MM.1S (cell line): ENCODE measurements at regions not wholly inside any gene's neighbourhood (a gene's known extent, or its start where the extent isn't known, plus 50 kb on each side); places are given as distances from the start of the nearest gene placed in this dataset.

Experiments used
- DNase-seq: peaks from one replicate; pipeline ENCODE4 v3.0.0-alpha.2; 2015
- H2AFZ ChIP-seq: fragments of 300-600 bp; sonication (generic); 2 replicates; pipeline ENCODE4 v1.6.0; 2016; ENCODE audit warnings: antibody characterized with exemption, low read length
- H3F3A ChIP-seq: fragments of 300-600 bp; sonication (generic); 2 replicates; pipeline ENCODE4 v1.6.1; 2016; ENCODE audit warnings: mild to moderate bottlenecking, antibody characterized with exemption, low read length, moderate library complexity, mixed read lengths; ENCODE audit not compliant: insufficient read depth
- H3K27ac ChIP-seq: fragments of 300-600 bp; sonication (generic); 2 replicates; pipeline ENCODE4 v1.5.1; 2016; ENCODE audit warnings: mild to moderate bottlenecking, low read length
- H3K27me3 ChIP-seq: fragments of 300-600 bp; sonication (generic); replicated peaks from 2 replicates; pipeline ENCODE4 v1.6.0; 2016; ENCODE audit warnings: low read length; ENCODE audit not compliant: insufficient read depth
- H3K36me3 ChIP-seq: fragments of 300-600 bp; sonication (generic); replicated peaks from 2 replicates; pipeline ENCODE4 v1.6.1; 2016; ENCODE audit warnings: mild to moderate bottlenecking, low read length, mixed read lengths; ENCODE audit not compliant: insufficient read depth
- H3K4me1 ChIP-seq: fragments of 300-600 bp; sonication (generic); 2 replicates; pipeline ENCODE4 v1.6.1; 2016; ENCODE audit warnings: low read length, mixed read lengths
- H3K4me2 ChIP-seq: fragments of 300-600 bp; sonication (generic); 2 replicates; pipeline ENCODE4 v1.6.0; 2016; ENCODE audit warnings: low read depth, low read length
- H3K4me3 ChIP-seq: fragments of 300-600 bp; sonication (generic); 2 replicates; pipeline ENCODE4 v1.5.1; 2016; ENCODE audit warnings: low read length, mixed read lengths
- H3K79me2 ChIP-seq: fragments of 300-600 bp; sonication (generic); 2 replicates; pipeline ENCODE4 v1.6.1; 2016; ENCODE audit warnings: mixed run types, low read length, mixed read lengths
- H3K9ac ChIP-seq: fragments of 300-600 bp; sonication (generic); 2 replicates; pipeline ENCODE4 v1.6.1; 2016; ENCODE audit warnings: low read length, mixed read lengths
- H3K9me2 ChIP-seq: fragments of 300-600 bp; sonication (generic); replicated peaks from 2 replicates; pipeline ENCODE4 v1.6.1; 2016; ENCODE audit warnings: mild to moderate bottlenecking, low read length, mixed read lengths; ENCODE audit not compliant: insufficient read depth
- H3K9me3 ChIP-seq: fragments of 300-600 bp; sonication (generic); replicated peaks from 2 replicates; pipeline ENCODE4 v1.6.1; 2016; ENCODE audit warnings: mild to moderate bottlenecking, low read length, mixed read lengths; ENCODE audit not compliant: insufficient read depth
- H4K20me1 ChIP-seq: fragments of 300-600 bp; sonication (generic); 2 replicates; pipeline ENCODE4 v1.6.1; 2016; ENCODE audit warnings: mild to moderate bottlenecking, low read length, moderate library complexity, mixed read lengths; ENCODE audit not compliant: insufficient read depth
- EZH2 ChIP-seq: fragments of 300-600 bp; sonication (generic); optimal IDR thresholded peaks from 2 replicates; pipeline ENCODE3; 2017; ENCODE audit warnings: low read depth, mild to moderate bottlenecking, antibody characterized with exemption, low read length, mixed read lengths
- EZH2phosphoT487 ChIP-seq: fragments of 300-600 bp; sonication (generic); IDR thresholded peaks from 2 replicates; pipeline ENCODE4 v1.6.1; 2018; ENCODE audit warnings: antibody characterized with exemption, low read length
- TF ChIP-seq, protein P1 (sequence below): fragments of 300-600 bp; sonication (generic); IDR thresholded peaks from 2 replicates; pipeline ENCODE4 v1.5.1; 2016; ENCODE audit warnings: antibody characterized with exemption, low read length, mixed read lengths

DNA sequence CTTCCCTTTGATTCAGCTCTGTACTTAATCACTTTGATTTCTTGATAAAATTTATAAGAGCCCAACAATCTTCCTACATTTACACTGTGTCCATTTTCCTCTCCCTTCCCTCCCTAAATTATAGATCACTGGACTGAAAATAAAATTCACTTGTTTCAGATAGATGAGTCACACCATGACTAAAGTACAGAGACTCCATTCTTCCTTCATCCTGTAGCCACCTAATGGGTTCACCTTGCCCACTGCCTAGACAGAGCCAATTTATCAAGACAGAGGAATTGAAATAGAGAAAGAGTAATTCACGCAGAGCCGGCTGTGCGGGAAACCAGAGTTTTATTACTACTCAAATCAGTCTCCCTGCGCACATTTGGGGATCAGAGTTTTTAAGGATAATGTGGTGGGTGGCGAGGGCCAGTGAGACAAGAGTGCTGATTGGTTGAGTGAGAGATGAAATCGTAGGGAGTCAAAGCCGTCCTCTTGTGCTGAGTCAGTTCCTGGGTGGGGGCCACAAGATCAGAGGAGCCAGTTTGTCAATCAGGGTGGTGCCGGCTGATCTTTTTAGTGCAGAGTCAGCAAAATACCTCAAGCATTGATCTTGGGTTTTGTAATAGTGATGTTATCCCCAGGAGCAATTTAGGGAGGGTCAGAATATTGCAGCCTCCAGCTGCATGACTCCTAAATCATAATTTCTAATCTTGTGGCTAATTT, 71.3 kb upstream of the MED14 start:
- Histone ChIP-seq H3K27me3 (no peaks in the 10 kb centered on the region), H3K36me3 (no peaks in the 10 kb centered on the region), H3K9me3 (no peaks in the 10 kb centered on the region), H2AFZ (no peak overlapping the region), H3F3A (no peaks in the 10 kb centered on the region), H3K79me2 (no peaks in the 10 kb centered on the region), H3K4me3 (no peak overlapping the region), H3K4me2 (no peak overlapping the region), H3K27ac (no peak overlapping the region), H3K4me1 (no peaks in the 10 kb centered on the region), H3K9ac (no peak overlapping the region), H4K20me1 (no peaks in the 10 kb centered on the region), H3K9me2 (no peaks in the 10 kb centered on the region)
- no peak for DNase-seq
- TF ChIP-seq, protein P1, sequence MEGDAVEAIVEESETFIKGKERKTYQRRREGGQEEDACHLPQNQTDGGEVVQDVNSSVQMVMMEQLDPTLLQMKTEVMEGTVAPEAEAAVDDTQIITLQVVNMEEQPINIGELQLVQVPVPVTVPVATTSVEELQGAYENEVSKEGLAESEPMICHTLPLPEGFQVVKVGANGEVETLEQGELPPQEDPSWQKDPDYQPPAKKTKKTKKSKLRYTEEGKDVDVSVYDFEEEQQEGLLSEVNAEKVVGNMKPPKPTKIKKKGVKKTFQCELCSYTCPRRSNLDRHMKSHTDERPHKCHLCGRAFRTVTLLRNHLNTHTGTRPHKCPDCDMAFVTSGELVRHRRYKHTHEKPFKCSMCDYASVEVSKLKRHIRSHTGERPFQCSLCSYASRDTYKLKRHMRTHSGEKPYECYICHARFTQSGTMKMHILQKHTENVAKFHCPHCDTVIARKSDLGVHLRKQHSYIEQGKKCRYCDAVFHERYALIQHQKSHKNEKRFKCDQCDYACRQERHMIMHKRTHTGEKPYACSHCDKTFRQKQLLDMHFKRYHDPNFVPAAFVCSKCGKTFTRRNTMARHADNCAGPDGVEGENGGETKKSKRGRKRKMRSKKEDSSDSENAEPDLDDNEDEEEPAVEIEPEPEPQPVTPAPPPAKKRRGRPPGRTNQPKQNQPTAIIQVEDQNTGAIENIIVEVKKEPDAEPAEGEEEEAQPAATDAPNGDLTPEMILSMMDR: no peak
- TF ChIP-seq EZH2phosphoT487 (no peak), EZH2 (no peak)

- Histone ChIP-seq H3K4me2 (no peak overlapping the region), H3K27ac (no peak overlapping the region), H2AFZ (no peak overlapping the region), H3K9me2 (no peaks in the 10 kb centered on the region), H3K27me3 (no peaks in the 10 kb centered on the region), H3F3A (no peaks in the 10 kb centered on the region), H3K9ac (no peak overlapping the region), H4K20me1 (no peaks in the 10 kb centered on the region), H3K4me1 (no peaks in the 10 kb centered on the region), H3K79me2 (no peaks in the 10 kb centered on the region), H3K9me3 (no peaks in the 10 kb centered on the region), H3K4me3 (no peak overlapping the region), H3K36me3 (no peaks in the 10 kb centered on the region)
- no peak for DNase-seq
- TF ChIP-seq, protein P1: no peak
- no peak for TF ChIP-seq EZH2phosphoT487
Measured at GRCh38 chrX:40807384-40807783, 72.0 kb upstream of the MED14 start.

- H3K4me2 ChIP-seq: no peak overlapping the region
- no peaks in the 10 kb centered on the region for H3K27me3 ChIP-seq
- no peaks in the 10 kb centered on the region for H3F3A ChIP-seq
- H2AFZ ChIP-seq: no peak overlapping the region
- no peaks in the 10 kb centered on the region for H3K79me2 ChIP-seq
- no peaks in the 10 kb centered on the region for H3K36me3 ChIP-seq
- H3K27ac ChIP-seq: no peak overlapping the region
- no peak overlapping the region for H3K9ac ChIP-seq
- TF ChIP-seq, protein P1: no peak
- TF ChIP-seq EZH2phosphoT487 (no peak), EZH2 (no peak)
- H3K9me2 ChIP-seq: no peaks in the 10 kb centered on the region
- H3K4me3 ChIP-seq: no peak overlapping the region
- no peaks in the 10 kb centered on the region for H3K9me3 ChIP-seq
- no peaks in the 10 kb centered on the region for H4K20me1 ChIP-seq
- no peak for DNase-seq
- H3K4me1 ChIP-seq: no peaks in the 10 kb centered on the region
Measured at GRCh38 chrX:40808203-40808602, 72.9 kb upstream of the MED14 start.
